ENCODE measurements at regions not wholly inside any gene's neighbourhood (a gene's known extent, or its start where the extent isn't known, plus 50 kb on each side); places are given as distances from the start of the nearest gene placed in this dataset.

DNA sequence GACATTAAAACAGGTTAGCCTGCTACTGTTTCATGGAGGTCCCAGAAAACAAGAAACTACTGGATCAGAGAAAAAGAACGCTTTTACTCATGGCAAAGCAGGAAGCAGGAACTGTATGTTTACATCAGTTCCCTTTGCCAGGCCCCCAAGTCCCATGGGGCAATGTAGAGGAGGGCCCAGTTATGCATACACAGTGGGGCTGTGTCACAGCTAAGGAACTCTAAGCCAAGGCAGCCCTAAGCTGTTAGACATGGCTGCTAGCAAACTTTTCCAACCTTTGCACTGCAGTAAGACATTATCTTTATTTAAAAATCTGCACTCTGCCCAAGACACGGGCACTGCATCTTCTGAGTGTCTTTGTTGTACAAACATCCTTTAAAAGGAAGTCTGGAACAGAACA lies 975.8 kb downstream of the C4orf33 start:
- TF ChIP-seq, protein P1, sequence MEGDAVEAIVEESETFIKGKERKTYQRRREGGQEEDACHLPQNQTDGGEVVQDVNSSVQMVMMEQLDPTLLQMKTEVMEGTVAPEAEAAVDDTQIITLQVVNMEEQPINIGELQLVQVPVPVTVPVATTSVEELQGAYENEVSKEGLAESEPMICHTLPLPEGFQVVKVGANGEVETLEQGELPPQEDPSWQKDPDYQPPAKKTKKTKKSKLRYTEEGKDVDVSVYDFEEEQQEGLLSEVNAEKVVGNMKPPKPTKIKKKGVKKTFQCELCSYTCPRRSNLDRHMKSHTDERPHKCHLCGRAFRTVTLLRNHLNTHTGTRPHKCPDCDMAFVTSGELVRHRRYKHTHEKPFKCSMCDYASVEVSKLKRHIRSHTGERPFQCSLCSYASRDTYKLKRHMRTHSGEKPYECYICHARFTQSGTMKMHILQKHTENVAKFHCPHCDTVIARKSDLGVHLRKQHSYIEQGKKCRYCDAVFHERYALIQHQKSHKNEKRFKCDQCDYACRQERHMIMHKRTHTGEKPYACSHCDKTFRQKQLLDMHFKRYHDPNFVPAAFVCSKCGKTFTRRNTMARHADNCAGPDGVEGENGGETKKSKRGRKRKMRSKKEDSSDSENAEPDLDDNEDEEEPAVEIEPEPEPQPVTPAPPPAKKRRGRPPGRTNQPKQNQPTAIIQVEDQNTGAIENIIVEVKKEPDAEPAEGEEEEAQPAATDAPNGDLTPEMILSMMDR (IDR thresholded peaks at IDR 0.05) = no peak
- no peak for TF ChIP-seq POLR2AphosphoS5 (IDR thresholded peaks at IDR 0.05; ENCODE audit: insufficient read depth in 1 of 2, low read depth in 1 of 2)

Measured in vagina (tissue), 2 donors.